ENCODE measurements at regions not wholly inside any gene's neighbourhood (a gene's known extent, or its start where the extent isn't known, plus 50 kb on each side); places are given as distances from the start of the nearest gene placed in this dataset.

- TF ChIP-seq SRF (IDR thresholded peaks at IDR 0.05; ENCODE audit: low read depth in 2 of 2, low read length in 2 of 2) (no peak), CHD4 (IDR thresholded peaks at IDR 0.05) (no peak)
Observed at GRCh38 chrX:130467936-130468335, 66.1 kb downstream of the RBMX2 start (continued).

GRCh38 chrX:130468395-130468923, 66.7 kb downstream of the RBMX2 start:
- FAIRE-seq (no peak), ATAC-seq (no peak), DNase-seq (ENCODE audit: low read depth, low spot score) (no peak)
- CTCF ChIA-PET: no interaction called here
- 2% methylated on average over 3 of the region's 3 CpGs for WGBS (ENCODE audit: insufficient coverage, insufficient replicate concordance, low lambda C conversion rate, missing lambda C conversion rate)
- intact Hi-C loops (cut with micrococcal nuclease; ENCODE audit: unreplicated experiment): no loop called here
- Histone ChIP-seq H3K36me3 (ENCODE audit: control insufficient read depth in 2 of 2, insufficient read depth in 2 of 2, low read length in 1 of 2) (no peaks in the 10 kb centered on the region), H4K20me1 (ENCODE audit: control insufficient read depth, insufficient read depth) (no peaks in the 10 kb centered on the region), H3K4me3 (no peak overlapping the region), H3K27ac (ENCODE audit: control insufficient read depth, insufficient read depth) (no peak overlapping the region), H3K9ac (ENCODE audit: control insufficient read depth, insufficient read depth, low read length) (no peak overlapping the region), H2AFZ (ENCODE audit: control insufficient read depth, low read depth, low read length) (no peak overlapping the region), H3K4me1 (ENCODE audit: control insufficient read depth, insufficient read depth, low read length) (no peaks in the 10 kb centered on the region), H3K79me2 (ENCODE audit: control insufficient read depth, insufficient read depth, low read length) (no peaks in the 10 kb centered on the region), H3K4me2 (ENCODE audit: control insufficient read depth, insufficient read depth) (no peak overlapping the region), H3K27me3 (replicated peaks in 1 of 2; ENCODE audit: control insufficient read depth in 2 of 2, insufficient read depth in 2 of 2, low read length in 1 of 2) (no peaks in the 10 kb centered on the region; a peak in 2 of 4 replicates), H3K9me3 (replicated peaks; ENCODE audit: control insufficient read depth, insufficient read depth, low read length) (no peaks in the 10 kb centered on the region)
- RAD21 ChIA-PET (ENCODE audit: unreplicated experiment): no interaction called here
- in situ Hi-C loops (cut with MboI): no loop called here
- no TSS peak for BruUV-seq (replicated peaks)
- SMC1A ChIA-PET (ENCODE audit: uncharacterized antibody, unreplicated experiment): no interaction called here
- POLR2A ChIA-PET: no interaction called here
- no peak for TF ChIP-seq KDM1A (IDR thresholded peaks at IDR 0.05; ENCODE audit: borderline replicate concordance)
- no peak for TF ChIP-seq BACH1 (IDR thresholded peaks at IDR 0.05; ENCODE audit: borderline replicate concordance)
- no peak for TF ChIP-seq SRF (IDR thresholded peaks at IDR 0.05; ENCODE audit: low read depth in 2 of 2, low read length in 2 of 2)
- TF ChIP-seq NFXL1 (IDR thresholded peaks at IDR 0.05; ENCODE audit: borderline replicate concordance): no peak
- no peak for TF ChIP-seq PAX8 (IDR thresholded peaks at IDR 0.05)
- TF ChIP-seq KLF5 (IDR thresholded peaks at IDR 0.05; ENCODE audit: partially characterized antibody): no peak
- no peak for TF ChIP-seq SIN3A (IDR thresholded peaks at IDR 0.05; ENCODE audit: low read depth, low read length)
- no peak for TF ChIP-seq ATF3 (IDR thresholded peaks at IDR 0.05; ENCODE audit: borderline replicate concordance, extremely low read depth, low read depth, low read length)
- TF ChIP-seq BCLAF1 (IDR thresholded peaks at IDR 0.05): no peak
- TF ChIP-seq E4F1 (IDR thresholded peaks at IDR 0.05; ENCODE audit: borderline replicate concordance, partially characterized antibody): no peak
- no peak for TF ChIP-seq TCF7 (IDR thresholded peaks at IDR 0.05; ENCODE audit: borderline replicate concordance)
- TF ChIP-seq CEBPB (IDR thresholded peaks at IDR 0.05; ENCODE audit: borderline replicate concordance in 1 of 2, low read depth in 2 of 2, low read length in 2 of 2): no peak
- no peak for TF ChIP-seq NKRF (conservative IDR thresholded peaks at IDR 0.05)
